Ureter (tissue), 1 donor: ENCODE measurements at regions not wholly inside any gene's neighbourhood (a gene's known extent, or its start where the extent isn't known, plus 50 kb on each side); places are given as distances from the start of the nearest gene placed in this dataset.

Experiments
- DNase-seq: peaks from one replicate; pipeline ENCODE4 v3.0.0-alpha.2; 2020; ENCODE audit warnings: low spot score
- donor health status: DM: yes; HTN: yes; CAD: no.

DNA sequence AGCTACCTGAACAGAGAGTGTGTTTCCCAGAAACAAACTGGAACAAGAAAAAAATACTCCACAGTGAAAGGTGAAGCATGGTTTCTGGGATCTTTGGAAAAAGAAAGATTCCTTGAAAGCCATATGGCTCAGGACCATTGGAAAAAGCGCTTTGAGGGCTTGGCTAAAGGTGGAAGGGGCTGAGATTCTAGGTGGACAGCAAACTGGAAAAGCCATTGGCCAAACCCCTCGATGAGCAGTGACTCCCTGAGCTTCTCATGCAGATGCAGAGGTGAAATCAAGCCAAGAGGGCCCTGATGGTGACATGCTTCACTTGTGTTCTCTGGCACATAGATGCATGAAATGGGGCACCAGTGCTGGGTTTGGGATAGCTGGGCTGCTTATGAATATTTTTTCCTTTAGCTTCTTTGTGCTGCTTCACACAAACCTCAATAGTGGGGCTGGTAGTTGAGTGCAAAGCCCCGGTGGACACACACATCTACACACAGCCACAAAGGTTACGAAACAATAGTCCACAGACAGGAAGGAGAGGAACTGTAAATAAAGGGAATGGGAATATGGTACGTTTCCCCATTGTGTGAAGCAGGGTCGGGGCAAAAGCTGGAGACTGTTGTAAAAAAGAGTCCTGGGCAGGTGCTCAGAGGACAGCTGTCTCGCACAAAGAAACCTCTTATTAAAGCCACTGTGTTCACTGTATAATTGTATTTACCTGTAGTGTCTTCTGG, 117.8 kb downstream of the FOXA2 start:
- no peak for DNase-seq

DNA sequence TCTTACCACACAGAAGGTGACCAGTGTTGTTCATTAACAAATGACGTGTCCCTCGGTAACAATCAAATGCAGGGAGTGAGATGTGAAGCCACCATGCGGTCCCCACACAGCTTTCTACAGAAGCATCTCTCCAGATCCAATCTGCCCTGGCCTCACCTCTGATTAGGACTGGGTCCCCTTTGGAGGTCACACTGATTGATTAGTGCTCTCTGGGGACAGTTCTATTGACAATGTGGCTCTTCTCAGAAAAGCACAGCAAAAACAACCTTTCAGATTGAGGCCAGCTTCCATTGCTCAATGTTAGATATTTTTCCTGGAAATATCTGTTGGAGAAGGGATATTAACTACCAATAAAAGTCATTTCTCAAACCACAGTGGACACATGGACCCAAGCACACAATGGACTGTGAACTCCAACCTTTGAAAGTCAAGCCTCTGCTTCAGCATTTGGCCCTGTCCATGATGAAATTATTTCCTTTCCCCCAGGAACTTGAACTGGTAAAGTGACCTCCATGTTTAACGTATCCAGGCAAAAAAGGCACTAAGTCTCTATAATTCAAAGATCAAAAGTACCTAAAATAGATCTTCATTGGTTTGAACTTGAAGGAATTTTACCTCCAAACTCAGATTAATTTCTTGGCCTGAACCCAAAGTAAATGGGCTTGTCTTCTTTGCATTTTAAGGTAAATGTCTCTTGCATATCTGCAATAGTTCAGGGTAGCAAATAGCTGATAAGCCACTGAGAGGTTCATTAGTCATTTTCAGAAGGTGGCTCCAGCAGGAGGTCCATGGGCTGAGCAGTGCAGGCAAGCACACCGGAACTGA, 118.5 kb downstream of the FOXA2 start:
- DNase-seq: no peak

DNA sequence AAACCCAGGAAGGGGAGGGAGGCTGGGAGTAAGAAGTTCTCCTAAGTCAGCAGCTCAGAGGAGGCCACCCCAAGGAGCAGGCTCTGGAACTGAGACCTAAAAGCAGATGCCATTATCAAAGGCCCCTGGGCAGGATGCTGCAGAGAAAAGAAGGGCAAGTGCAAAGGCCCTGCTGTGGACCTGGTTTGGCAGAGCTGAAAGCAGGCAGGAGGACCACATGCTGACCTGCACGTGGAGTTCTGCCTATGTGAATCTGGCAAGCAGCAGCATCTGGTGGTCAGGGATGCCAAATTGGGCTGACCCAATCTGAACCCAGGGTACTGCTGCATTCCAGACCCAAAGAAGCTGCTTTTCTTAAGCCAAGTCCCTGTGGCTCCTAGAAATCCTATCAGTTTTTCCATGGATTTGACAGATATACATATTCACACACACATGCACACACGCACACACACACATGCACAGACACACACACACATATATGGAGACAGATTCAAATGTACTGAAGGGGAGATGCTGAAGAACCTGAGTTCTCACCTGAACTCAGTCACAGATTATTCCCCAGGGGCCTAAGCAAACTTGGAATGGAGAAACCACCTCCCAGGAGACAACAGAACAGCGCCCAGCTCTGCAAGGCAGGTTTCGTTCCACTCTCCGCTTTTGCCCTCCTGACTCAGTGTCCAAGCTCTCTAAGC, 119.9 kb downstream of the FOXA2 start:
- DNase-seq: no peak

DNA sequence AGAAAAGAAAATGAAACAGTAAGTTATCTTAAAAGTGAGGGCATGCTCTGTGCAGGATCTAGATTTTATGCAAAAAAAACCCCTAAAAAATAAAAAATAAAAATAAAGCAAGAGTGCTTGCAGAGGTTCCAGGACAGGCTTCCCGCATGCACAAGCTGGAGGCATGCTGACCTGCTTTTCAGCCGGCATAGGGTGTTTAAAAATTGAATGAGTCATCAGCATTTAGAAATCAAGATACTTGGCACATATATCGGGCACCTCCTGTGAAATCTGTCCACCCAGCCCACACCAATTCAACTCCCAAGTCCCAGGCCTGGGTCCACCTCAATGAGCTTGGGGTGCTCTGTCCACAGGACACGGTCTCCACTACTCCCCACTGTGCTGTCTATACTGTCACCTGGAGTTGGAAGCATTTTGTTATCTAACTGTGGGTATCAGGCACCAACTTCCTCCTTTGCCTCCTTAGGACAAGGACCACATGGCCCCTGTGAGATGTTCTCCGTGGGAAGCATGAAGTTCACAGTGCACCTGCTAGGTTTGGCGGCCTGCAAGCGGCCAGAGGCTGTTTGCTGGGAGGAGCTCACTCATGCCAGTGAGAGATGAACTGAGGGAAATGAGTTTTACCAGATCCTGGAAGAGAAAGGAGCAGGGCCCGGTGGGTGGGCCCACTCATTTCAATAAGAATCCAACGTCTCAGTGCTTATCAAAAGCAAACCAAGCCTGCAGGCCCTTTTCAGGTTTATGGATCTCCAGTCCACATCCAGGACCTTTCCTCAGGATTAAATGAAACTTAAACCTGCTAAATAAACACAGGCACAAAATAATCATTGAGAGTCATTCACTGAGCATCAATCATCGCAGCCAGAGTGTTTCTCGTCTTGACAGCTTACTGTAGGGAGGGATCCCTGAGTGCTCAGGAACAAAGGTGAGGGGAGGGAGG, 121.1 kb downstream of the FOXA2 start:
- no peak for DNase-seq

DNA sequence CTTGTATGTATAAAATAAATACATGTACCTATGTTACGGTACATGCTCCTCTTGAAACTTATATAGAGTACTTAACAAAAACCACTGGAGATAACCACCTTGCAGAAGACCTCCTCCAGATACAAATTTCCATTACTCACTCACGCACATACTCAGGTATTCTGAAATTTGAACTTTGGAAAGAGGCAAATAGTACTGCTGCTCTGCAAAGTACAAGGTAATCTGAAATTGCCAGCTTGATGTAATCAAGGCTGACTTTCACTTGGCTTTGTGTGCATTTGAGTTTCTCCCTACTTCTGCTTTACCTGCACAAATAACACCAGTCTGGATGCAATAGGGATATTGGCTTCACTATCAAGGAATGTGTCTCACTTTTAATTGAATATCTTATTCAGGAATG, 123.6 kb downstream of the FOXA2 start:
- DNase-seq: no peak

DNA sequence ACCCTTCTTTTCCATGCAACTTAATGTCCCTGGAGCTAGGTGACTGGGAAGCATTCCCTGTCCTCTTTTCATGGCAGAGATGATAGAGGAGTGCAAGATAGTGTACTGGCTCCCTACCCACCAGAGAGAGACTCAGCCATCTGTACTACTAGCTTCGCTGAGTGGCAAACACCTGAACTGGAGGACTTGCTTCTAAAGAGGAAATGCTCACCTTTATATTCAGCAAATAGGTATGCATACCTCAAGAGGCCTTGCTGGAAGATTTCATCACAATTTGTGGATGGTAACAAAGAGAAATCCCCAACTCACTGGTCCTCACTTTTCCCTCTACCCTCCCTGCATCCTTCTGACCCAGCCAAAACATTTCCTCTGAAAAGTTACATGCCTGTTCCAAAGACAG, 124.1 kb downstream of the FOXA2 start:
- no peak for DNase-seq

DNA sequence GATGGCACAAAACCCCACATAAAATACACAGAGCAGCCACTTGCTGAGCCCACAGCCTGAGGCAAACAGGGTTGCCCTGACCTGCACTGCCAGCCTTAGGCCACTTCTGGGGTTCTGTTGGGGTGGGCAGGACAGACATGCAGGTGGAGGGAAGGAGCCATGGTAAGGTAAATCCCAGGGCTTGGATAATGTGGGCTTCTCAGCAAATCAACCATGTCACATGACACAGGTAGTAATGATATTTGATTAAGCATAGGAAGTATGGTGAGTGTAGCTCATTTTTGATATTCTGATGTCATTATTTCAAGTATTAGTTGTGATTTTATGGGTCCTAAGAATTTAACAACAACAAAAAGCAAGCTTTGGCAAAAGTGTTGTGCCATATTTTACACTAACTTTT, 124.6 kb downstream of the FOXA2 start:
- DNase-seq: no peak

DNA sequence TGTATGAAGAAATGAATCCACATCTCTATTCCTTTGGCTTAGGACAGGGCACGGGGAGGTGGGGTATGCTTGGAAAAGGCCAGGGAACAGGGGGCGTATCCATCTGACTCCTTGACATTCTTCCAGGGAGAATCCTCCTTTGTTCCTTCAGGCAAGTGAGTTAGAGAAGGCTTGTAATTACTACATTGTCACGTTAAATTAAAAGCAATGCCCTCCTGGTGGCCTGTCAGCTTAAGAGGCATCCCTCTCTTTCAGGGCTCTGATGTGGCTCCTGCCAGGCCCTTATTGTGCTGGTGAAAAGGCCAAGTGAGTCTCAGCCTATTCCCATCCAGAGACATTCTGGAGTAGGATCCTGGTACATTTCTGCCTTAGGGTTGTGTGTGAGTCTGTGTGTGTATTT, 128.3 kb downstream of the FOXA2 start:
- DNase-seq: no peak

DNA sequence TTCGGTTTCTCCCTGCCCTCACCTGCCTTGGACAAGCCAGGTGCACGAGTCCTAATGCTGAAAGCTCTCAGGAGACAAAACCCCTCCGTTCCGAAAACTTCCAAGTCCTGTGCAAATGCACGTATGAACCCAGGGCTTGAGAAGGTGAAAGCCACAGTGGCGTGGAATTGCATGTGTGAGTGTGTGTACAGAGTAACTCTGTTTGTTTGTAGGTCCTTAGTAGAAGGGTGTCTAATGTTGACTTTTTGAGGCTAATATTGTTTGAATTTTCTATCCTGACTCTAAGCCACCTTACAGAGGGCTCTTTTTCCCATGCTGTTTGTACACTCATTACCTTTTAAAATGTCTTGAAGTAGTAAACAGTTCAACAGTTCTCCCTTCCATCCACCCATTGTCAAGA, 129.1 kb downstream of the FOXA2 start:
- DNase-seq: no peak

DNA sequence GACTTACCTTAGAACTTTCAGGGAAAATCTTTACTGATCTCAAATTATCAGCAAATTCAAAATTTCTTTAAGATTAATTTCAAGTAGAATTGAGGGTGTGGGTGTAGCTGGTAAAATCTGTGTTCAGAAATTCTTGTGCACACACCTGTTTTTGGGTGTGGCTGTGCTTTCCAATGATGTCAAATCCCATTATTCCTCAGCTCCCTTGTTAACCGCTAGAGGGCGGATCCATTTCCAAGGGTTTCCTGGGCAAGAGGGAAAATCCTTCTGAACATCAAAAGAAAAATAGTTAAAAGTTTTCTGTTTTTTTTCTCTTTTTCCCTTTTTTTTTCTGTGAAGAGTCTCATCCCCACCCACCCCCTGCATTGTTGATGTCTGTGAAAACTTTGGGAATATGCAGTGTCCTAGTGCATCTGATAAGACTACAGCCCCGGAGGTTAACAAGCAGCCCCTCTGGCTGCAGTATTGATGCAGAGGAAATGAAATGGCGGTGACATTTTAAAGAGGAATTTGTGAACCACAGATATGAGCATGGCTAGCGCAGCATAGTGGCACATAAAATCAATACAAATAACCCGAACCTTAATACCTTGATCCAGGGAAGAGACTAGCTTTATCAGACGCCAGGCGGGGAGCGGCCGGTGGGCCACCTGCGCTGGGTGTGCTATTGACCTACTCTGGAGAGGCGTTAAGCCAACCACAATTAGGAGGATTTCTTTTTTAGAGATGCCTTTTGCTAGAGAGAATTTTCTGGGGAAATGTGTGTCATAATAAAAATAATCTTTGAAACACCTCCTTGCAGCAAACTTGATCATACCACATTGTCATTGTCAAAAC, 130.9 kb downstream of the FOXA2 start:
- no peak for DNase-seq

DNA sequence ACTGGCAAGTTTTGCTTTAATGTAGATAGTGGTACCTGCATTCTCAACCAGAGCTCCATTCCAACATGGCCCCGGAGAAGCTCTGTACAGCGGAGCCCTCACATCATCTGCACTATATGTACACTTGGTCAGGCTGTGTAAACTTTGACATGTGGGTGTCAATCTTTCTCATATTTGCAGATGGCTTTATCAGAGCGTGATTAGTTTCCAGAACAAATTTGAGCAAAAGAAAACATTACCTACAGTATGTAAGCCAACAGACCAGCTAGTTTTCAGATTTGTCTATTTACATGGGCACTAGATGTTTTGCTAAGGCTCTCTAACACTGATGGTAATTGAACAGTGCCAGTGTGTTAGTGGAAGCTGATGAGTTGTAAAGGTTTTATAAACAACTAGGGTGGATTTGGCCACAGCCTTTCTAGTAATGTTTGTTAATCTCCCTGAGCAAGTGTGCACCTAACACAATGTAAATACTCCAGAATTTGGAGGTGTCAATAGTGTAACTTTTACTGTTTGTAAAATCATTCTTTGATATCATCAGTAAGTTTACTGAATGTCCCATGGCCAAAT, 131.8 kb downstream of the FOXA2 start:
- DNase-seq: no peak

DNA sequence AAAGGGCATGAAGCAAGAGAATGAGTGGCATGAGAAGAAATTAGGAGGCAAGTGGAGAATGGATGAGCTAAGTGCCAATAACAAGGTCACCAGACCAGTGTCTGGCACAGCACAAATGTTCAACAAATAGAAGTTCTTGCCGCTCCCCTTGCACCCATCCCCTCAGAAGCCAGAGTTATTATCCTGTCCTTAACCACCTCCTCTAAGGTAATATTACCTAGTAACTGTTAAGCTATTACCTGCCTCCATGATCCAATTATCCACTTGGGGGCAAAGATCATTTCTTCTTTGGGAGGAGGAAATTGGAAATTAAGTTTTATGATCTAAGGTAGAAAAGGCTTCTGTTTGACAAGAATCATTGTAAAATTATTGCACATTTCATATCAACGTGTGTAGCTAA, 133.8 kb downstream of the FOXA2 start:
- no peak for DNase-seq

DNA sequence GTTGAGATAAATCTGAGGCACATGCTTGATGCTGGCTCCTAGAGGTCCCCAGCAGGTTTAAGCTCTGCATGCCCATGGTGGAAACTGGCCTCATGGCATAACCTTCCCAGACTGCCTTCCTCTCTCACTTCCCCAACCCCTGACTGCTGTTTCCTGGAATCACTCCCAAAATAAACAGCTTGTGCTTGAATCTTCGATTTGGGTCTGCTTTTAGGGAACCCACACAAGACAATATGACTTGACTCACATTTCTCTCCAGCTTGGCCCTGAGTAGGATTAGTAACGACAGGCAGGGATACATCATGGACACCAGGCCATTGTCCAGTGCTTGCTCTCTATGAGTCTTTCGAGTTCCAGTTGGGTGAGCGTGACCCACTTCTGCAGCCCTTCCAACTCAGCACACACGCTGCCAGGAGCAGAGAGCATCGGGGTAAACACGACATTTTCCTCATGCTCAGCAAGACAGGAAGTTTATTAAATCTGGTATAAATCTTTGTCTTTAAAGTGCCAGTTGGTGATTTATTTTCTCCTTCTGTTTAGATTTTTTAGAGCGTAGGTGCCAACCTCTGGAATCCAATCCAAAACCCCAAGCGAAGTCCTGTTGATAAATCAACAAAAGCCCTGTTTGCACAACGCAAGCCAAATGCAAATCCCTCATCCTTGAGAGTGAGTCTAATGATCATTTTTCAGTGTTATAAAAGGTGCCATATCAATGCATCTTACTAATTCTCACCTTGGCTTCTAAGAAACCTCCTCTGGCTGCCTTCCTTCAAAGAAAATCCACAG, 135.0 kb downstream of the FOXA2 start:
- DNase-seq: no peak

DNA sequence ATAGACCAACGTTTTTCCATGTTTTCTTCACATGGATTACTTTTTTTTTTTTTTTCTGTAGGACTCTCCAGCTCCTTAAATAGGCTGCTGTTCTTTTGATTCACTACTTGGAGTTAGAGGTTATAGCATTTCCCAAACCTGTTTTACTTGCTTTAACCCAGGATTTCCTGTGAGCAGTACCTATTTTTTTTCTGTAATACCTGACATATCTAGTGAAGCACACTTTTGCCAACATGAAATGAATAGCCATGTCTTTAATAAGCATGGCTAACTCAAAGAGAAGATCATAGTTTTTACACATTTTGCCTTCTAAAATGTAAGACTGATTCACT, 137.0 kb downstream of the FOXA2 start:
- DNase-seq: no peak

DNA sequence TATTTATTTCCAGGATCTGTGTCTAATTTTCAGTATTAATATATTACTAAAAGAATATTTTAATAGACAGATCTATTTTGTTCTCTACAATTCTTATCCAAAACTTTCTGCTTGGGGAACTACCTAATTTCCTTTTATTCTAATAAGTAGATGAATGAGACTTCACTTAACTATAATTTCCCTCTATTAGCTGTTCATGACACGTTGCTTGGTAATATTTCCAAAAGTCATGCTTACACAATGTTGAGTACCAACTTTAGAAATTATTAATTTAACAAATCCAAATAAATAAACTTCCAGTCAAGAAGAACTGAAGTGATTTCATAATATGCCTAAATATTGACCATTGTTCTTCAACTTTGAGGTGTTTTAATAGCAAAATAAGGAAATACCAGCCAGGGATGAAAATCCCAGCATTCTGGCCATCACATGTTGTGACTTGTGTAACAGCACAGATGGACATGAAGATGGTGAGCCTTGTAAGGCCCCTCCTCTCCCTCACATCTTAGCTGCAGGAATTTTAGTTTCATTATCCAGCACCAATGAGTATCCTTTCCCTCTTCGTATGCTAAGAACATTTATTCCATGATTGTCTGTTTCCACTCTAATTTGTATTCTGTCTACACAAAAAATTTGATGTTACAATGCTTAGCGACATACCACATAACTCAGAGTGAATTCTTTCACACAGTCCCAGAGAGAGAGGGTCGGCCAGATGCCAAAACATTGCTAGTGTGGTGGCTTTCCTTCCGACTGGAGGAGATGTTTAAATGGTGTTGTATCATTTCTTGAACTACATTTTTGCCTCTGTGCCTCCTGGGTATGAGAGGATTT, 137.5 kb downstream of the FOXA2 start:
- DNase-seq: no peak

DNA sequence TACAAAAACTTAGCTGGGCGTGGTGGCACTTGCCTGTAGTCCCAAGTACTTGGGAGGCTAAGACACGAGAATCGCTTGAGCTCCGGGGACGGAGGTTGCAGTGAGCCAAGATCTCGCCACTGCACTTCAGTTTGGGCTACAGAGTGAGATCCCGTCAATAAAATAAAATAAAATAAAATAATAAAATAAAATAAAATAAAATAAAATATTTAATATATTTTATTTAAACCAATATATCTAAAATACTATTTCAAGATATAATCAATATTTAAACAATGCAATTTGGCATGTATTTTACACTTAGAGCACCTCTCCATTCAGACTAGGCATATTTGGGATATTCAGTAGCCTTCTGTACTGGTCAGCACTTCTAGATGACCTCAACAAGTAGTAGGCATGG, 142.1 kb downstream of the FOXA2 start:
- DNase-seq: no peak

DNA sequence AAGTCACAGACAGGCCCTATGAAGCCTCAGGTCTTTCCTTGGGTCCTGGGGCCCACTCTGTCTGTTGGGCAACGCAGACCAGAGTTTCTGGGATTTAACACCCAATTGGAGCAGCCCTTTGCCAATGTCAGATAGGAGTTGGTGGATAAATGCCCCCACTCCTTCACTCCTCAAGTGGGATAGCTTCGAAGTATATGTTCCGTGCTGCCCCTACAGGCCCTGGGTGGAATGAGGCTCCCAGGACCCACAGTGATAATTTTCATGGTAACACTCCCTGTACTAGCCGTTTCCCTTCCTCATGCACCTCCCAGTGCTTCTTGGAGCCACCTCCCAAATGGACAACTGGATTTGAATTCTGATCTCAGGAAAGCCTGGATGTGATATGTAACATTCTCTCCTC, 145.4 kb downstream of the FOXA2 start:
- DNase-seq: no peak

DNA sequence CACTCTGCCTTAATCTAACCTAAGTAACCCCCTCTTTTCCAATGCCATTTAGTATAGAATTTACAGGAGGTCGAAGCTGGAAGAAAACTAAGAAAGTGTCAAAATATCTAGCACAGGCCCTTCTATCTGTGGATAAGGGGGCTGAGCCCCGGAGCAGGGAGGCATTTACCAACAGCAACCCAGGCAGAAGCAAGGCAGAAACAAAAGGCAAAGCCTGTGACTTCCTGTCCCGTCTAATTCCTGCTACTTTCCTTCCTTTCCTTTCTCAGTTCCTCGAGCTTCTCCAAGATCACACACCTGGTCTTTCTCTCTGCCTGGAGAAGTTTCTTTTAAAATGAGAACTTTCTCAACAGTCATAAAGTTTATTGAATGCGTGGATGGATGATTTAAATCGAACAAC, 146.0 kb downstream of the FOXA2 start:
- no peak for DNase-seq

DNA sequence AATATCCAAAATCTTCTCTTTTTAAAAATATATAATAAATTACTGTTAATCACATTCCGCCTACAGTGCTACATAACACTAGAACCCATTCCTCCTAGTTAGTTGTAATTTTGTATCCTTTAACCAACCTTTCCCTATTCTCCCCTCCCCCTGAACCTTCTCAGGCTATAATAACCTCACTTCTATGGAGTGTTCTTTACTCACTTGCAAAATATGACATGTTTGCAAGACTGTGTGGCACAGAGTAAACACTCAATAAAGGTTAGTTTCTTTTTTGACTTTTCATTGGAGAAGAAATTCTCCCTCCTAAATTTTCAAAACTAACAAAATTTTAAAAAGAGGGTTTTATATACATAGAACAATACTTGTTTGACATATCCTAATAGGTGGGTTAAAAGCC, 147.0 kb downstream of the FOXA2 start:
- no peak for DNase-seq
